T-cell (primary cell): ENCODE measurements at regions not wholly inside any gene's neighbourhood (a gene's known extent, or its start where the extent isn't known, plus 50 kb on each side); places are given as distances from the start of the nearest gene placed in this dataset.

Source experiments
- ATAC-seq, 4 experiments: fragments of 200-7000 bp in 3 of 4; fragments of 150-1000 bp in 1 of 4; cut with Tn5 transposase; replicated peaks in 1 of 4; 1 replicate in 3 of 4; 2 replicates in 1 of 4; pipeline ENCODE4 v1.10.0; 2021; ENCODE audit warnings: moderate library complexity in 3 of 4, mild to moderate bottlenecking in 2 of 4, moderate number of reproducible peaks in 1 of 4
- CTCF ChIA-PET, 2 donors: fragments of 300-600 bp; sonication (Branson Sonifier 250); formaldehyde crosslinking; loops; one replicate each; lab custom pipeline; 2022; ENCODE audit warnings: antibody characterized with exemption in 2 of 2; lab: Charles Lee
- POLR2A ChIA-PET, 2 donors: fragments of 300-600 bp; sonication (Branson Sonifier 250); formaldehyde crosslinking; loops; one replicate each; lab custom pipeline; 2022; ENCODE audit warnings: antibody characterized with exemption in 2 of 2; lab: Charles Lee
- DNase-seq, 35 experiments: peaks; one replicate each; pipeline versions ENCODE4 v3.0.0 to v3.0.0-alpha.2; 2013 to 2023
- H3K27ac ChIP-seq: one replicate; pipeline ENCODE4 v1.5.1; 2013; ENCODE audit warnings: low read length
- H3K27me3 ChIP-seq, 2 experiments: replicated peaks in 1 of 2; 1 replicate in 1 of 2; 2 replicates in 1 of 2; pipeline versions ENCODE4 v1.6.1 to v1.7.0; 2013; ENCODE audit warnings: low read length in 1 of 2, mixed read lengths in 1 of 2; ENCODE audit not compliant: control insufficient read depth in 2 of 2, insufficient read depth in 2 of 2; ENCODE audit errors: extremely low read depth in 1 of 2
- H3K36me3 ChIP-seq, 2 donors: 1 replicate in 1 of 2; 2 replicates in 1 of 2; pipeline versions ENCODE4 v1.6.1 to v1.7.0; 2013; ENCODE audit warnings: low read length in 1 of 2; ENCODE audit not compliant: control insufficient read depth in 2 of 2, insufficient read depth in 1 of 2; ENCODE audit errors: extremely low read depth in 1 of 2
- H3K4me1 ChIP-seq, 2 experiments: 1 replicate in 1 of 2; 2 replicates in 1 of 2; pipeline versions ENCODE4 v1.6.1 to v1.7.0; 2013; ENCODE audit warnings: low read length in 2 of 2, mixed read lengths in 1 of 2; ENCODE audit not compliant: insufficient read depth in 2 of 2, control insufficient read depth in 1 of 2; ENCODE audit errors: extremely low read depth in 1 of 2
- H3K4me3 ChIP-seq, 2 donors: 1 replicate in 1 of 2; 2 replicates in 1 of 2; pipeline versions ENCODE4 v1.5.1 to v1.7.0; 2013; ENCODE audit warnings: mild to moderate bottlenecking in 2 of 2, low read length in 1 of 2, moderate library complexity in 1 of 2; ENCODE audit not compliant: control insufficient read depth in 1 of 2; ENCODE audit errors: extremely low read depth in 1 of 2
- H3K9me3 ChIP-seq: 2 replicates; pipeline ENCODE4 v1.7.0; 2013
- H3K27ac Mint-ChIP-seq, 2 donors: one replicate each; pipeline ENCODE4 v1.8.0; 2020 to 2021; ENCODE audit warnings: mild to moderate bottlenecking in 2 of 2, mixed read lengths in 2 of 2
- H3K27me3 Mint-ChIP-seq, 2 donors: one replicate each; pipeline ENCODE4 v1.8.0; 2021 to 2022; ENCODE audit warnings: mixed read lengths in 2 of 2
- H3K36me3 Mint-ChIP-seq: one replicate; pipeline ENCODE4 v1.8.0; 2021; ENCODE audit warnings: mixed read lengths
- H3K4me1 Mint-ChIP-seq, 3 donors: one replicate each; pipeline ENCODE4 v1.8.0; 2020 to 2022; ENCODE audit warnings: mixed read lengths in 3 of 3, mild to moderate bottlenecking in 1 of 3
- H3K4me3 Mint-ChIP-seq, 3 donors: one replicate each; pipeline ENCODE4 v1.8.0; 2020 to 2022; ENCODE audit warnings: mild to moderate bottlenecking in 3 of 3, mixed read lengths in 3 of 3, moderate library complexity in 3 of 3
- H3K9me3 Mint-ChIP-seq, 3 donors: one replicate each; pipeline ENCODE4 v1.8.0; 2020 to 2022; ENCODE audit warnings: mixed read lengths in 3 of 3
- WGBS: methylation state at CpG from one replicate; pipeline ENCODE4 v1.1.5; 2013; ENCODE audit warnings: missing lambda C conversion rate; ENCODE audit not compliant: insufficient coverage; 5-methylcytosine and 5-hydroxymethylcytosine counted together

GRCh38 chr1:81115422-81115821 lies 685.3 kb upstream of the ADGRL2 start:
- Histone ChIP-seq H3K27me3 (no peaks in the 10 kb centered on the region), H3K27ac (no peak overlapping the region), H3K4me3 (no peak overlapping the region), H3K9me3 (no peaks in the 10 kb centered on the region), H3K36me3 (no peaks in the 10 kb centered on the region), H3K4me1 (no peaks in the 10 kb centered on the region)
- Mint-ChIP-seq H3K4me3 (no peak overlapping the region), H3K36me3 (no peaks in the 10 kb centered on the region), H3K9me3 (peaks cover 0 to 12% (median 6%) of the 10 kb centered on the region in 3 donors), H3K27me3 (no peaks in the 10 kb centered on the region), H3K27ac (no peak overlapping the region), H3K4me1 (no peaks in the 10 kb centered on the region)
- ChIA-PET POLR2A (no interaction called here), CTCF (no interaction called here)
- DNase-seq: no peak
- WGBS: 66% methylated on average over 2 of the region's 2 CpGs
- ATAC-seq: no peak

- POLR2A ChIA-PET: no interaction called here
- no peak overlapping the region for H3K4me3 Mint-ChIP-seq
- peaks cover 0 to 12% (median 5%) of the 10 kb centered on the region in 3 donors for H3K9me3 Mint-ChIP-seq
- ATAC-seq (no peak), DNase-seq (no peak)
- H3K27me3 ChIP-seq: no peaks in the 10 kb centered on the region
- no peaks in the 10 kb centered on the region for H3K4me1 Mint-ChIP-seq
- no peak overlapping the region for H3K4me3 ChIP-seq
- no peaks in the 10 kb centered on the region for H3K27me3 Mint-ChIP-seq
- no peak overlapping the region for H3K27ac Mint-ChIP-seq
- no peaks in the 10 kb centered on the region for H3K36me3 ChIP-seq
- WGBS: 64% methylated on average over 2 of the region's 5 CpGs
- no peaks in the 10 kb centered on the region for H3K9me3 ChIP-seq
- H3K4me1 ChIP-seq: no peaks in the 10 kb centered on the region
- CTCF ChIA-PET: no interaction called here
- no peaks in the 10 kb centered on the region for H3K36me3 Mint-ChIP-seq
- H3K27ac ChIP-seq: no peak overlapping the region
Measured at GRCh38 chr1:81114191-81114590, 686.5 kb upstream of the ADGRL2 start.

GRCh38 chr1:81113688-81114087 lies 687.0 kb upstream of the ADGRL2 start:
- CTCF ChIA-PET: no interaction called here
- no peak for DNase-seq
- Mint-ChIP-seq H3K4me3 (no peak overlapping the region), H3K27me3 (no peaks in the 10 kb centered on the region), H3K27ac (no peak overlapping the region), H3K4me1 (no peaks in the 10 kb centered on the region), H3K36me3 (no peaks in the 10 kb centered on the region), H3K9me3 (peaks cover 0 to 12% (median 4%) of the 10 kb centered on the region in 3 donors)
- H3K27ac ChIP-seq: no peak overlapping the region
- ATAC-seq: no peak
- no peaks in the 10 kb centered on the region for H3K27me3 ChIP-seq
- H3K9me3 ChIP-seq: no peaks in the 10 kb centered on the region
- no peak overlapping the region for H3K4me3 ChIP-seq
- H3K36me3 ChIP-seq: no peaks in the 10 kb centered on the region
- POLR2A ChIA-PET: no interaction called here
- H3K4me1 ChIP-seq: no peaks in the 10 kb centered on the region

- Histone ChIP-seq H3K4me1 (no peaks in the 10 kb centered on the region), H3K36me3 (no peaks in the 10 kb centered on the region), H3K4me3 (no peak overlapping the region), H3K27ac (no peak overlapping the region), H3K27me3 (no peaks in the 10 kb centered on the region), H3K9me3 (no peaks in the 10 kb centered on the region)
- Mint-ChIP-seq H3K9me3 (peaks cover 0 to 12% (median 4%) of the 10 kb centered on the region in 3 donors), H3K27ac (no peak overlapping the region), H3K36me3 (no peaks in the 10 kb centered on the region), H3K27me3 (no peaks in the 10 kb centered on the region), H3K4me3 (no peak overlapping the region), H3K4me1 (no peaks in the 10 kb centered on the region)
- ATAC-seq: no peak
- no CpG with 5 or more reads among the region's 2 CpGs for WGBS
- POLR2A ChIA-PET: interaction anchor here in 1 of 2 donors (0.6 kb wide), 1 partner anchor 73 kb away, joined by 4 read pairs; no protein-coding TSS in a partner anchor
- CTCF ChIA-PET: no interaction called here
- DNase-seq: no peak
Measured at GRCh38 chr1:81111818-81112217, 688.9 kb upstream of the ADGRL2 start.

- H3K36me3 Mint-ChIP-seq: no peaks in the 10 kb centered on the region
- H3K4me1 Mint-ChIP-seq: no peaks in the 10 kb centered on the region
- ChIA-PET CTCF (no interaction called here), POLR2A (no interaction called here)
- DNase-seq: no peak
- H3K9me3 Mint-ChIP-seq: peaks cover 4 to 12% (median 5%) of the 10 kb centered on the region in 3 donors
- H3K27ac Mint-ChIP-seq: no peak overlapping the region
- Histone ChIP-seq H3K27me3 (no peaks in the 10 kb centered on the region), H3K4me1 (no peaks in the 10 kb centered on the region), H3K9me3 (no peaks in the 10 kb centered on the region), H3K27ac (no peak overlapping the region), H3K4me3 (no peak overlapping the region), H3K36me3 (no peaks in the 10 kb centered on the region)
- WGBS: 66% methylated on average over 4 of the region's 4 CpGs
- ATAC-seq: no peak
- H3K4me3 Mint-ChIP-seq: no peak overlapping the region
- H3K27me3 Mint-ChIP-seq: no peaks in the 10 kb centered on the region
Measured at GRCh38 chr1:81109038-81109437, 691.7 kb upstream of the ADGRL2 start.

- WGBS: no CpG with 5 or more reads among the region's 3 CpGs
- CTCF ChIA-PET: no interaction called here
- H3K4me3 ChIP-seq: no peak overlapping the region
Measured at GRCh38 chr1:81097860-81098259, 702.9 kb upstream of the ADGRL2 start.

GRCh38 chr1:81073580-81073979 lies 727.2 kb upstream of the ADGRL2 start:
- no peak for DNase-seq
- Mint-ChIP-seq H3K9me3 (peaks cover 3 to 17% (median 5%) of the 10 kb centered on the region in 3 donors), H3K36me3 (no peaks in the 10 kb centered on the region), H3K4me1 (no peaks in the 10 kb centered on the region), H3K4me3 (no peak overlapping the region), H3K27ac (no peak overlapping the region), H3K27me3 (no peaks in the 10 kb centered on the region)
- no peak for ATAC-seq
- Histone ChIP-seq H3K27ac (no peak overlapping the region), H3K36me3 (no peaks in the 10 kb centered on the region), H3K4me3 (no peak overlapping the region), H3K9me3 (no peaks in the 10 kb centered on the region), H3K27me3 (no peaks in the 10 kb centered on the region), H3K4me1 (no peaks in the 10 kb centered on the region)
- ChIA-PET CTCF (no interaction called here), POLR2A (no interaction called here)
- WGBS: no CpG with 5 or more reads among the region's 1 CpG

More at GRCh38 chr1:81097860-81098259, 702.9 kb upstream of the ADGRL2 start:
- Histone ChIP-seq H3K27ac (no peak overlapping the region), H3K27me3 (no peaks in the 10 kb centered on the region), H3K4me1 (no peaks in the 10 kb centered on the region), H3K36me3 (no peaks in the 10 kb centered on the region), H3K9me3 (no peaks in the 10 kb centered on the region)
- Mint-ChIP-seq H3K27me3 (no peaks in the 10 kb centered on the region), H3K4me3 (no peak overlapping the region), H3K27ac (no peak overlapping the region), H3K9me3 (peaks cover 3 to 12% (median 7%) of the 10 kb centered on the region in 3 donors), H3K36me3 (no peaks in the 10 kb centered on the region), H3K4me1 (no peaks in the 10 kb centered on the region)
- DNase-seq: no peak
- POLR2A ChIA-PET: no interaction called here
- ATAC-seq: no peak
